K562 (cell line): ENCODE measurements at regions not wholly inside any gene's neighbourhood (a gene's known extent, or its start where the extent isn't known, plus 50 kb on each side); places are given as distances from the start of the nearest gene placed in this dataset.

ENCODE experiments used
- CBX1 ChIP-seq: sonication (generic); IDR thresholded peaks from 2 replicates; pipeline ENCODE4 v1.6.1; 2016; ENCODE audit warnings: antibody characterized with exemption, low read depth, mild to moderate bottlenecking
- GATAD2A ChIP-seq: fragments of 450-650 bp; IDR thresholded peaks from 2 replicates; pipeline ENCODE4 v1.6.1; 2017
- RBM39 ChIP-seq: fragments of 200-400 bp; formaldehyde crosslinking; optimal IDR thresholded peaks from 2 replicates; pipeline ENCODE3; 2018; ENCODE audit warnings: low read depth, low read length
- RFX5 ChIP-seq: IDR thresholded peaks from 2 replicates; pipeline ENCODE4 v1.6.1; 2011; ENCODE audit warnings: low read depth, mild to moderate bottlenecking, improper control_type of control experiment, low read length
- SMARCA5 ChIP-seq: fragments of 450-650 bp; IDR thresholded peaks from 2 replicates; pipeline ENCODE4 v1.6.1; 2016
- TBL1XR1 ChIP-seq, 2 experiments: IDR thresholded peaks; 2 replicates each; pipeline ENCODE4 v1.6.1; 2012; ENCODE audit warnings: improper control_type of control experiment in 2 of 2, low read length in 2 of 2, mild to moderate bottlenecking in 1 of 2
- TCF7L2 ChIP-seq: fragments of 150-350 bp; IDR thresholded peaks from 2 replicates; pipeline ENCODE4 v1.6.1; 2016; ENCODE audit warnings: low read depth, mild to moderate bottlenecking, low read length, moderate library complexity
- TF ChIP-seq, protein P1 (sequence below): sonication (generic); formaldehyde crosslinking; IDR thresholded peaks from 2 replicates; pipeline ENCODE4 v1.9.0; 2022; ENCODE audit warnings: mild to moderate bottlenecking, missing genetic modification reagents
- TF ChIP-seq, protein P2 (sequence below): sonication (generic); formaldehyde crosslinking; IDR thresholded peaks from 2 replicates; pipeline ENCODE4 v1.8.1; 2023; ENCODE audit warnings: mild to moderate bottlenecking, missing genetic modification reagents
- TF ChIP-seq, protein P3 (sequence below): IDR thresholded peaks from 3 replicates; pipeline ENCODE4 v1.6.1; 2011; ENCODE audit warnings: borderline replicate concordance, mild to moderate bottlenecking, moderate library complexity; ENCODE audit not compliant: insufficient read length; ENCODE audit errors: extremely low read depth

DNA sequence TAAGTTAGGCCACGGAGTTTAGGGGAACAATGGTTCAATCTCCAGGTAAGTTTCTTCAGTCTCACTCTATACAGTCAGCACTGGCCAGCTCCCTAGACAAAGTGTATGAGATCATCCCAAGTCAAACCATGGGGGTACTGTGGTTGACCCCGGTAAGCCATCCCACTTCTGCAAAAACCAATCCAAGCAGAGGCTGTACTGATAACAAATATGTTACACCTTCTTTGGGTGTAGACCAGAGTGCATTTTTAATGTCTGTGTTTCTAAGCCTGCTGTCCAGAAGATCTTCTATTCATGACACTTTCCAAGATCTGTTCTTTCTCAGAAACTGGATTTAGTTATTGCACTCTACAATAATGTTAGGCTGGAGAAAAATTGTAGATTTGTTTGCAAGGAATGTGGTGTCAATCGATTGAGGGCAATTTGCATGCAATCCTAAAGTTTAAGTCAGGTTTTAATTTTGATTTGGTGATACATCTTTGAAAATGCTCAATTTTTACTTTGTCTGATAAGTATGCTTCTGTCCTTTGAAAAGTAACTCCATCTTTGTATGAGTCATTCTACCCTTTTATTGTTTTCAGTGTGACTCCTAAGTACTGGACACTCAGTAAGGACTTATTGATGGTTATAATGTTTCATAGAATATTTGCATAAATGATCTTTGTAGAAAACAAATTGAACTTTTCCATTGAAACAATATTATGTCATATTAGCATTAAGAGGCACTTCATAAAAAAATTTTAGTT is 152.4 kb downstream of the HLX start:
- TF ChIP-seq GATAD2A (no peak), RBM39 (no peak), CBX1 (no peak), SMARCA5 (no peak), TCF7L2 (no peak), TBL1XR1 (IDR thresholded peaks at IDR 0.05; ENCODE audit: low read length in 2 of 2) (no peak), RFX5 (no peak)
- TF ChIP-seq, protein P1, sequence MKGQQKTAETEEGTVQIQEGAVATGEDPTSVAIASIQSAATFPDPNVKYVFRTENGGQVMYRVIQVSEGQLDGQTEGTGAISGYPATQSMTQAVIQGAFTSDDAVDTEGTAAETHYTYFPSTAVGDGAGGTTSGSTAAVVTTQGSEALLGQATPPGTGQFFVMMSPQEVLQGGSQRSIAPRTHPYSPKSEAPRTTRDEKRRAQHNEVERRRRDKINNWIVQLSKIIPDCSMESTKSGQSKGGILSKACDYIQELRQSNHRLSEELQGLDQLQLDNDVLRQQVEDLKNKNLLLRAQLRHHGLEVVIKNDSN: no peak
- TF ChIP-seq, protein P2, sequence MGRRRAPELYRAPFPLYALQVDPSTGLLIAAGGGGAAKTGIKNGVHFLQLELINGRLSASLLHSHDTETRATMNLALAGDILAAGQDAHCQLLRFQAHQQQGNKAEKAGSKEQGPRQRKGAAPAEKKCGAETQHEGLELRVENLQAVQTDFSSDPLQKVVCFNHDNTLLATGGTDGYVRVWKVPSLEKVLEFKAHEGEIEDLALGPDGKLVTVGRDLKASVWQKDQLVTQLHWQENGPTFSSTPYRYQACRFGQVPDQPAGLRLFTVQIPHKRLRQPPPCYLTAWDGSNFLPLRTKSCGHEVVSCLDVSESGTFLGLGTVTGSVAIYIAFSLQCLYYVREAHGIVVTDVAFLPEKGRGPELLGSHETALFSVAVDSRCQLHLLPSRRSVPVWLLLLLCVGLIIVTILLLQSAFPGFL (CRISPR knock-in tag): no peak
- TF ChIP-seq, protein P3, sequence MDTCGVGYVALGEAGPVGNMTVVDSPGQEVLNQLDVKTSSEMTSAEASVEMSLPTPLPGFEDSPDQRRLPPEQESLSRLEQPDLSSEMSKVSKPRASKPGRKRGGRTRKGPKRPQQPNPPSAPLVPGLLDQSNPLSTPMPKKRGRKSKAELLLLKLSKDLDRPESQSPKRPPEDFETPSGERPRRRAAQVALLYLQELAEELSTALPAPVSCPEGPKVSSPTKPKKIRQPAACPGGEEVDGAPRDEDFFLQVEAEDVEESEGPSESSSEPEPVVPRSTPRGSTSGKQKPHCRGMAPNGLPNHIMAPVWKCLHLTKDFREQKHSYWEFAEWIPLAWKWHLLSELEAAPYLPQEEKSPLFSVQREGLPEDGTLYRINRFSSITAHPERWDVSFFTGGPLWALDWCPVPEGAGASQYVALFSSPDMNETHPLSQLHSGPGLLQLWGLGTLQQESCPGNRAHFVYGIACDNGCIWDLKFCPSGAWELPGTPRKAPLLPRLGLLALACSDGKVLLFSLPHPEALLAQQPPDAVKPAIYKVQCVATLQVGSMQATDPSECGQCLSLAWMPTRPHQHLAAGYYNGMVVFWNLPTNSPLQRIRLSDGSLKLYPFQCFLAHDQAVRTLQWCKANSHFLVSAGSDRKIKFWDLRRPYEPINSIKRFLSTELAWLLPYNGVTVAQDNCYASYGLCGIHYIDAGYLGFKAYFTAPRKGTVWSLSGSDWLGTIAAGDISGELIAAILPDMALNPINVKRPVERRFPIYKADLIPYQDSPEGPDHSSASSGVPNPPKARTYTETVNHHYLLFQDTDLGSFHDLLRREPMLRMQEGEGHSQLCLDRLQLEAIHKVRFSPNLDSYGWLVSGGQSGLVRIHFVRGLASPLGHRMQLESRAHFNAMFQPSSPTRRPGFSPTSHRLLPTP: no peak
